Activated T-cell treated with anti-CD3 and anti-CD28 coated beads for 4 hours (primary cell): ENCODE measurements at regions not wholly inside any gene's neighbourhood (a gene's known extent, or its start where the extent isn't known, plus 50 kb on each side); places are given as distances from the start of the nearest gene placed in this dataset.
"Not testable (repeated sequence)": the region's sequence is repeated elsewhere in the genome, so short reads cannot be mapped to it uniquely, and the experiment has no call there.

Source experiments
- DNase-seq: peaks from one replicate; pipeline ENCODE4 v3.0.0-alpha.2; 2020

DNA sequence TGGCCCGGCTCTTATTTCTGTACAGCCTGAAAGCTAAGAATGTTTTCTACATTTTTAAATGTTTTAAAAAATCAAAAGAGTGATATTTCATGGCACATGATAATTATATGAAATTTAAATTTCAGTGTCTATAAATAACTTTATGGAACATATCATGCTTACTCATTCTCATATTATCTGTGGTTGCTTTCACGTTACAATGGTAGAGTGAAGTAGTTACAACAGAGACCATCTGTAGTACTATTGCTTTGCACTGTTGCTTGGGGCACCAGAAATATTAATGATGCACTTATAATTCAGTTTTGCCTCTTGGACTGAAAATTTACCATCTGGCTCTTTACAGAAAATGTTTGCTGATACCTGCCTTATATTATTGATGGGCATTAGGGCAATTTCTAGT is 481.6 kb downstream of the PLPP3 start:
- DNase-seq, result no peak

DNA sequence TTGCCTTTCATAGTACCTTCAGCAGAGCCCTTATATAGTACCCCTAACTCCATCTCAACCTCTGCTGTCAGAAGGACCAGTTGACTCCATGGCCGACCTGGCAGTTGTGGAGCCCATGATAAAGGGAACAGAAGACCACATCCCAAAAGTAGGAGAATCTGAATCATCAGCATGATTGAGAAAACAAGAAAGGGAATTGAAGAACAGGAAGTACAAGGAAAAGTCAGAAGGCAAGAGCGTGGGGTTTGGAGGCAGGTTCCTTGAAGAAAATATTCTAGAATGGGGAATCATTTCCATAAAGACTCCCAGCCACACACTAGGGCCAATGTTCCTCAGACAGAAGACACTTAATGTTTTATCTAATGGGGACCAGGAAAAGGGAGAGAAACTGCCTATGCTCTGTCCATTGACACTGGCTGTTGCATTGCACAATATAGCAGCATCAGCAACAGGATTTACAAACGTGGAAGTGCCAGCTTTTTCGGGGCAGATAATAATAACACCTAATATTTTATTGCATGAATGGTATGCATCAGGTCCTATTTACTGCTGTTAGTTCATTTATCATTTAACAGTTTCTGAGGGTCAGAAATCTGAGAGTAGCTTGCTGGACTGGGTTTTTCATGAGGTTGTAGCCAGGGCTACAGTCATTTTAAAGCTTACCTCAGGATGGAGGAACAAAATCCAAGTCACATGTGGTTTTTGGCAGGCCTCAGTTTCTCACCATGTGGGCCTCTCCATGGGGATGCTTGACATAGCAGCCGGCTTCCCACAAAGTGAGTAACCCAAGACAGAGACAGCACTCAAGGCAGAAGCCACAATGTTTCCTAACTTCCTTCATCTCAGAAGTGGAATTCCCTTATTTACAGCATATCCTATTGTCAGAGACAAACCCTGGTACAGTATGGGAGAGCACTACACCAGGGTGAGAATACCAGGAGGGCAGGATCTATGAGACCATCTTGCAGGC is 483.4 kb downstream of the PLPP3 start:
- DNase-seq, result no peak

DNA sequence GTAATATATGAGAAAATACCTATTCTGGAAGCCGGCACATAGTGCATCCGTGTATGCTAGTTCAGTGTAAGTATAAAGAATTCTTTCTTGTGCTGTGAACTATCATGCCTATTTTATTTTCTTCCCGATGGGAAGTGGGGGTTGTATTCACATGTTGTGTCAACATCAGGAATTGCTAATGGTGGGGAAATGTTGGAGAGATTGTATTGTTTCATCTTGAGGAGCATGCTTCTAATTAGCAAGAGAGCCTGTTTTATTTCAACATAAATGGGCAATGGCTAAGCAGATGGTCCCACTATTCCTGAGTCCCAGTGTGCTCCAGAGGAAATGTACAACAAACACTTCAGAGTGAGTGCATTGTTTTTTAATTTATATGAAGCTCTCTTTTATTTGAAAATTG is 485.2 kb downstream of the PLPP3 start:
- no peak for DNase-seq

DNA sequence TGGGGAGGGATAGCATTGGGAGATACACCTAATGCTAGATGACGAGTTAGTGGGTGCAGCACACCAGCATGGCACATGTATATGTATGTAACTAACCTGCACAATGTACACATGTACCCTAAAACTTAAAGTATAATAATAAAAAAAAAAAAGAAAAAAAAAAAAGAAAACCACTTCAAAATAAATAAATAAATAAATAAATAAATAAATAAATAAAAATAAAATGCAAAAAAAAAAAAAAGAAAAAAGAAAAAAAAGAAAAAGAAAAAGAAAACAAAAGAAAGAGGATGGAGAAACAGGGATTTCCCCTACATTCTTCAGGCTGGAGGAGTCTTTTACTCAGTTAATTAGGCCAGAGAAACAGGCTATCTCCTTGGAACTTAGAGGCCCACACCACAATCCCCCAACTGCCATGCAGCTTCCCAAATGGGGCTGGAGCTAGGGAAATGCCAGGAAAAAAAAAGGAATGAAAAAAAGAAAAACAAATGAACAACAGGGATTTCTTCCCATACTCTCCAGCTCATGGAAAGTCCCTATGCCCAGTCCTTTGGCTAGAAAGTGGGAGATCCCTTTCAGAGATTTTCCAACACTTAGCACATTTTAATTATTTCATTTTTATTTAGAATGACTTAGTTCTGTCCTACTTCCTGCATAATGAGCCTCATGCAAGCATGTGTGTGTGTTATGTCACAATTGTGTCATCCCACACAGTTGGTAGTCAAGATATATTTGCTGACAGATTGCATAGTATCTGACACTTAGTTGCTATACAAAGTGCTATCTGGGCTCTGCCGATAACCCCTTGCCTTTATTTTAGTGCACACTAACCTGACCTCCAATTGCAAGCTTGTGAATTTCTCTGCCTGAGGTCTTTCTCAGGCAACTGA is 486.4 kb downstream of the PLPP3 start:
- no peak for DNase-seq

DNA sequence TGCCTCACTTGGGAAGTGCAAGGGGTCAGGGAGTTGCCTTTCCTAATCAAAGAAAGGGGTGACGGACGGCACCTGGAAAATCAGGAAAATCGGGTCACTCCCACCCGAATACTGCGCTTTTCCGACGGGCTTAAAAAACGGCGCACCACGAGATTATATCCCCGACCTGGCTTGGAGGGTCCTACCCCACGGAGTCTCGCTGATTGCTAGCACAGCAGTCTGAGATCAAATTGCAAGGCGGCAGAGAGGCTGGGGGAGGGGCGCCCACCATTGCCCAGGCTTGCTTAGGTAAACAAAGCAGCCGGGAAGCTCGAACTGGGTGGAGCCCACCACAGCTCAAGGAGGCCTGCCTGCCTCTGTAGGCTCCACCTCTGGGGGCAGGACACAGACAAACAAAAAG is 489.5 kb downstream of the PLPP3 start:
- DNase-seq, result not testable (repeated sequence)

DNA sequence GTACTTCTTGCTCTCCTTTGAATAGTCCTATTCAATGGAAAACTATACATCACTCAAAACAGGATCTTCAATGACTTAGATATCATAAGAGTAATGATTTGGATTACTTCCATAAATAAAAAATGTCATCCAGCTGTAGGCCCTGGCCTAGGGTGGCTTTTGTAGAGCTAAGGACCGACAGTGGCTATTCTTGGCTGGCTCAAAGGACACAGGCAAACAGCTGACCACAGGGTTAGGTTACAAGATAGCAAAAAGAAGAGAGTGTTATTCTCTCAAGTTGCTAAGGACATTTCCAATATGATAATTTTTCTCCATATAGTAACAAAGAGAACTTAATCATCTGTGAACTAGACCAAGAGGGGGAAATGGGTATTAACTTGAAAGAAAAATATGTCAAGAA is 495.1 kb downstream of the PLPP3 start:
- no peak for DNase-seq

DNA sequence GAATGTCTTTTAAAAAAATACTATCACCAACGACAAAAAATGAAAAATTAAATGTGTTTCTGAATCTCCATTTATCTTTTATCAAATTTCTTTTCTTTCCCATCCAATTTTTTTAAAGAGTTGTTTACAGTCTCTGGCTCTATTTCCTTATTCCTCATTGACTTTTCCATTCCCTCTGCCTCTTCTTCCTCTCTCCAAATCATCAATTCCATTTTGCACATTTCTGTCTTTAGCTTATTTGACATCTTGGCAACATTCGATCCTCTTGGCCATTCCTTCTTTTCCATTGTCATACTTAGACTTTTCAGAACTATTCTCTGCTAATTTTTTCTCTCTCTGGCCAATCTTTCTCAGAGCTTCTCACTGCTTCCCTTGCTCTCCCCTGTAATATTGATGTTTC is 497.6 kb downstream of the PLPP3 start:
- no peak for DNase-seq

DNA sequence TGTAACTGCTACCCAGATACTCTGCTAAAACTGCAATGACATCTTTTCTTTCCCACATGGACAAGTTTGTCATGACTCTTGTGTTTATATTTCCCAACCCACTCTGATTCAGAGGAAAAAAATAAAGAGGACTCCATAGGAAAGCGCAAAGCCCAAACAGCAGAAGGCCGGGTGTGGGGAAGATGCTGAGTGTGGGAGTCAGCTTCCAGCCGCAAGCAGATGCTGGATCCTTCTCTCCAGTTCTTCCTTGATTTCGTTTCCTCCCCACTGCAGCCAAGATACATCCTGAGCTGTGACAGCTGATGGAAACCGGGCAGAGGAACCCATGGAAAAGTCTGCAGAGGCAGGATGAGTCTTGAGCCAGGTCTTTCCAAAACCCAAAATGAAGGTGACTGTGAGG is 498.2 kb downstream of the PLPP3 start:
- DNase-seq, result no peak

DNA sequence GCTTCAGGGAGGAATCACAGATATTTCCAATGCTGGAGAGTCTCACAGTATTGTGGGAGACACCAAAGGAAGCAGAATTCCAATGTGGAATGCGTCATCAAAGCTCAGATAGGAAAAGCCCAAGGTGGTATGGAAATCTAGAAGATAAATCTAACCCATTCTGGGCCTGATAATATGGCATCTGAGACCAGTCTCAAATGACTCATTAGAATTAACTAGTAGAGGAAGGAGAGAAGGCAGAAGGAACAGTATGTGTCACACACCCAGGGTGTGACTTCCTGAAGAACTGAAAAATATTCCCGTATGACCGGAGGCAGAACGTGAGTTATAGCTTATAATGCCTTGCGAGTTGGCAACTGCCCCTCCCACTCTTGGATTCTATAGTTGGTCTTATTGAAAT is 499.2 kb downstream of the PLPP3 start:
- DNase-seq, result no peak

DNA sequence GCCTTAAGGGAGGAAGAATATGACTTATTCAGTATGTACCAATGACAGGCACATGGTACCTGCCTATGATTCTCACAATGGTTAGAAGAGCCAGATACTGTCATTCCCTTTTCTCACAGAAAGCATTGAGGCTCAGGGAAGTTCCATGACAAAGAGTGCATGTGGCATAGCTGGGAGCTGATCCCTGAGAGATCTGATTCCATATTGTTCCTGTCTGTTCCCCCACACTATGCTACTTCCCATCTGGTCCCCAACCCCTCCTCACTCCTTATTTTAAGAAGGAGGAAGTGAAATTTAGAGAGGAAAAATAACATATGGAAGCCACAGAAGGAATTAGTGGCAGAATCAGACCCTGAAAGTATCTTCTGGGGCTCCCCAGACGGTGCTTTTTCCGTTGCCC is 500.0 kb downstream of the PLPP3 start:
- DNase-seq, result no peak

DNA sequence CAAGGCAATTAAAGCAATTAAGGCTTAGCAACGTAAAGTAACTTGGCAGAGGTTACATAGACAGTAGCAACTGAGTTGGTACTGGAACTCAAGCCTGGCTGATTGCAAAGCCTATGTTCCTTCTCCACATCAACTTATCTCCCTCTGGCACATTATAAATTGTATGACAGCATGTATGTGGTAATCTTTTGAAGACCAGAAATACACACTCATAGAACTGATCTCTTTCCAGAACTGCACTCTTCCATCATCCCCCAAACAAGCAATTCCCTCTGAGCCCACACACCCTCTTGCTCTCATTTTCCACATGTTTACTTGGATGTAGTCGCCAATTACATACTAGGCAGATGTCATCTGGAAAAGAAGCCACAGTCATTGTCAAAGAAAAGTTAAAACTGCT is 502.2 kb downstream of the PLPP3 start:
- no peak for DNase-seq

DNA sequence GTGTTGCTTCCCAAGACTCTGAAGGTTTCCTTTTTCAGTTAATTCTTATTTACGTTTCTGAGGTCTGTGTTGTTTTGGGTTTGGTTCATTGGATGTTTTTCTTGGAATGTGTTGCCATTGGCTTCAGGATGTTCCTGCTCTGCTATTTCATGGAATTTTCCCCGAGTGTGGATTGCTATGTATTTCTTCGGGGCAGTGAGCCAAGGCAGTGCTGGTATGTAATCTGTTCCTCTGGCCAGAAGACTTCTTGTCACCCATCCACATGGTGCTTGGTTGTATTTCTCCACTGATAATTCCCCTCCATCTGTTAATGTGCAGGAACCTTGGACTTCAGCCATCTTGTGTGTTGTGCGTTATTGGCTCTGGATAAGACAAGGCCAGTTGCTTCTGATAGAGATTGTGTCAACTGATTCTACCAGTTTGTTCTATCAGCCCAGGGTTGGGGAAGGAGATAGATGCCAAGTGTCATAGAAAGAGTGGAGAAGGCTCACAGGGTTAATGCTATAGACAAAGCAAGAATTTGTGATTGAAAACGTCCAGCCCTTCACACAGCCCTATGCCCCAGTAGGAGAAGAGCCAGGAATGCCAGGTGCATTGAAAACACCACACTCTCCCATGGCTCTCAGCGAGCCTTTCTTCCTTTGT is 505.2 kb downstream of the PLPP3 start:
- no peak for DNase-seq

DNA sequence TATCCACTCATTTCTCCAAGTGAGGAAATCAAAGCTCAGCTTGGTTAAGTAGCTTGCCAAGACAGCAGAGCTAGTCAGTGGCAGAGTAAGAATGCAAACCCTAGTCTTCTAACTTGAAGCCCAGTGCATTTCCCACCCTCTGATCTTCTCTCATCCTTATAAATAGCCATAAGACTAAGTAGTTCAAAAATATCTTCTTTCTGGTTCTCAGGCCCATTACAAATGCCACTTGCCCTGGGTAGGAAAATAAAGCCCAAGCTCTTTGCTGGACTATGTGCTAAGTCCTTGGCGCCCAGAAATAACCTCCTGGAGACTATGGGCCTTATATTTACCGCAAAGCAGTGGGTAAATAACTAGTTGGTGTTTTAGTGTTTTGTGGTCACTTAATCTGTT is 505.8 kb downstream of the PLPP3 start:
- no peak for DNase-seq

DNA sequence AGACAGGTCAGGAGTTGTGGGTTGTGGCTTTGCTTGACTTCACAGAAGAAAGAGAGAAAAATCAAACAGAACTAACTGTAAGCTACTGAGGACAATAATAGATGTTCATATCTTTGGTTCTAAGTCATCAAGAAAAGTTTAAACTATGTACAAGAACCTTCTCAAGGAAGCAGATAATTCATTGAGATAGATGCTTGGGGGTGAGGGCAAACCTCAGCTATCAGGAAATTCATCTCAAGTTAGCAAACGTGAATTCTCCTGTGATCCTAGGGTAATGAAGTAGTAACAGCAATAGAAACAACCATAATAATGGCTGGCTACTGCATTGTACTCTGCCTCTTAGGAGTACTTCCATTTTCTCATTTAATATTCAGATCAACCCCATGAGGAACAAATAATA is 506.2 kb downstream of the PLPP3 start:
- no peak for DNase-seq

DNA sequence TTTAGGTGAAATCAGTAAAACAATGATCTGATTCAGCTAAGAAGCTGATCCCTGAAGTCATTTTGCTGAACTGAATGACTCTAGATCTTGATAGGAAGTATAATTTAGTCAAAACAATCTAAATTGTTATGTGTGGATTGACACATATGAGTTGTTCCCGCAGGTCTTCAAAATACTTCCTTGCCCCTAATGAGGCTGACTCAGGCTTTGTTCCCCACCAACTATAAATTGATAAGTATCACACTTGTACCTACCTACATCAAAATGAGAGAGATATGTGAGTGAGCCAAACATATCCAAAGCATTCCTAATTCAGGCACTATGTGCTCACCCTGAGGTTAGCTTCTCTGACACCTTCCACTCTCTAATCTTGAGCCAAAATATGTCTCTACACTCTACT is 507.1 kb downstream of the PLPP3 start:
- DNase-seq, result no peak

DNA sequence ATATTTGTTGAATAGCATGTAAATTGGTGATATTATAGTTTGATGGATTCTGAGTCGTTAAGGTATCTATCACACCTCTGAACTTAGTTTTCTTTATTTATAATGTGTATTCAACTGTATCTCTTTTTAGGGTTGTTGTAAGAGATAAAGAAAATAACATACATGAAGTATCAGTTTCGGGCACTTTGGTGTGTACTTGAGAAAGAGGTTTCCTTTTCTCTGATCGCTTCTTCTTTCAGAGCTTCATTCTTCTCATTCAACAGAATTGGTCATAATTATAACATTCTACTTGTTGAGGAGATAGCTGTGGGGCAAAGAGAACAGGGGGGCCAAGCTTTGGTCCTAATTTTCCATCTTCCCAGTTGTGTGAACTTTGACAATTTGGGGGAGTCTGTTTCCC is 508.0 kb downstream of the PLPP3 start:
- DNase-seq, result no peak

DNA sequence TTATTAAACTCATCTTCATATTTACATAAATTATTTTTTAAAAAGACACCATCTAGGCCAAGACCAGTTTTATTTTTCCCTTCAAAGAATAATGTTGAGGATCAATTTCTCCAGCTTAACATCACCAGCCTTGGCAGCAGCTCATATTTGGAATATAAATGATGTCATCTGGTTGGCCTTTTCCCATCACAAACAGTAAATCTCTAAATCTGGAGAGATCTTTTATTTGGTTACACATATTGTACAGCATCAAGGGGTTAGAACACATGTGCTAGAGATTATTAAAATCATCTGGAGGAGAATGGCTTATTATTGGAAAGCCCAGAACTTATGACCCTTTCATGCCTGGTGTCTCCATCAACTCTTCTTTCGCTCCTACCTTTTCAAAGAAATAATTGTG is 508.8 kb downstream of the PLPP3 start:
- no peak for DNase-seq

DNA sequence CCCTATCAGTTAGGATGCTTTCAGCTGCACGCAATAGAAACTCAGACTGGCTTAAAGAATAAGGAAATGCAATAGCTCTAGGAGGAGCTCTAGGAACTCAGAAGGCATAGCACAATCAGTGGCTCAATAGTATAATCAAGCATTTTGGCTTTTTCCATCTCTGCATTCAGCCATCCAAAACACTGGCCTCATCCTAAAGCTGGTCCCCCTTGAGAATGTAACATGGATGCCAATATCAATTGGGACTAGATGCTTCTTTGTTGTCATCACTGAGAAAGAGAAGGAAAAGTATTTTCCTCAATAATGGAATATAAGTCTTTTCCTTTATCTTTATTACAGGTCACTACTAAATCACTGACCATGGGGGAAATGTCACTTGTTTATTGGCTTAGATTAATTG is 509.5 kb downstream of the PLPP3 start:
- DNase-seq, result no peak

DNA sequence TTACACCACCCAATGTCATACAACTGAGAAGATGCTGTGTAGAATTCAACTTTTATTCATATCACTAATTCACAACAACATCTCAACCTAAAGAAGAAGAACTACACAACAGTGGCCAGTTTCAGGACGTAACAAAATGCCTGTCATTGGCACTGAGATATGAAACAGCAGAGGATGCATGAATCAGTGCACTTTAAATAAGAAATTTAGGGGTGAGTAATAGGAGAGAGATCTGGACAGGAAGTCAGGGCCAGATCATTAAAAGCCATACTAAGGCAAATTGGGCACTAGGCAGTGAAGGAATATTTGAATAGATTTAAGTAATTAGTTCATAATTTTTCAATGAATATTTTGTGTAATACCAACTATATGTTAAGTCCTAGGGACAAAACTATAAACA is 510.5 kb downstream of the PLPP3 start:
- DNase-seq, result no peak

DNA sequence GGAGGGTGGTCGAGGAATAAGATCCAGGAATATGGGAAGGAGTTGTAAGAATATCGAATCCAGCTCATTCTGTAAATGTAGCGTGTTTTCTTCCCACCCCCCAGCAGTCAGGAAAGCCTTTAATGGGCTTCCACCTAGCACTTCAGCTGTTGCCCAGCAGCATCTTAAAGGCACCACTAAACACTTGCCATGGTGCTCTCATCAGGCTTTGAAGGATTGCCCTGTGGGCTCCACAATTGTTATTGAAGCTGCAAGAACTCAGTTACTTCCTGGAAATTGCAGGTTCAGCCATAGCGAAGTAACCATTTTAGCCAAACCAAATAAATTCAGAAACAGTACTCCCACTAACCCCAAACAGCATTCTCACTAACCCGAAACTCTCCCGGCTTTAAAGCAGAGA is 511.2 kb downstream of the PLPP3 start:
- no peak for DNase-seq

DNA sequence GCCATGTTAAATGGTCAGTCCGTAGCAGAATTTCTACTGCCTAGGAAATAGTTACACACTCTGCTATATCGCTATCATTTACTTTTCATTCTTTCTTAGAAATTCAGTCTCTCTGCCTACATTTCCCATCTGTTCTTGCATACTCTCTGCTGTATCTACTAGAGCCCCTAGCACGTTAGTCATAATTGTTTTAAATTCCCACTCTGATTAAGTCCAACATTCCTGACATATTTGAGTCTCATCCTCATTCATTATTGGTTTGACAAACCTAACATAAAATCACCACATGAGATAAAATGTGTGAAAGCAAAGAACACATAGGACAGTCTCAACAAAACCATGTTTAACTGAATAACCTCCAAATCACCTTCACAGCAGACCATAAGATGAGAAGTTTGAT is 513.6 kb downstream of the PLPP3 start:
- no peak for DNase-seq

DNA sequence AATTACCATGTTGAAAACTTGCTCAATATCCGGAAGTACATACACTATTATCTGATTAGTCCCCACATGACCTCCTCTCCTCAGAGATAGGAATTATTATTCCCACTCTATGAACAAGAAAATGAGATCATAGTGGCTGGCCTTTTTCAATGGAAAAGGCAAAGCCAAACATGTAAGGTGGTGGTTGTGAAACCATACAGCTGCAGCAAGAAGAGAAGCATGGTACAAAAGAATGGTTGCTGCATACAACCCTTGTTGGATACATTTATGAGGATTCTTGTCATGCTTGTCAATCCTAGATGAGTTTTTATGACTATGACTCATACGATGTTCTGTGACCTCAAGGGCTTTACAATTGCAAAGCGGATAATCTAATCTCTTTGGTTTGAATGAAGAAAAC is 514.7 kb downstream of the PLPP3 start:
- DNase-seq, result no peak

DNA sequence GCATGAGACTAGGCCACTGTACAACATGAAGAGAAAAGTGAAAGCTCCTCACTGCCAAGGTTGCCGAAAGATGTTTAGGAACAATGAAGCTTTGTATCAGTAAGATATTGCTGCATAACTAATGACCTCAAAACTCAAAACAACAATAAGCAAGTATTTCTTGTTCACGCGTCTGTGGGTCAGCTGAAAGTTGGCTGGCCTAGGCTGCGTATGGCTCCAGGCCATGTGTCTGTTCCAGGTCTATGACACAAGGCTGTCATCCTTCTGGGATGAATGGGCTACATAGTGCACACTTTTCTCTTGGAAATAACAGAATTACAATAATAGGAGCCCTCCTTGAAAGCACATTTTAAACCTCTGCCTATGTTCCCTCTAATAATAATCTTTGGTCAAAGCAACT is 515.9 kb downstream of the PLPP3 start:
- no peak for DNase-seq

DNA sequence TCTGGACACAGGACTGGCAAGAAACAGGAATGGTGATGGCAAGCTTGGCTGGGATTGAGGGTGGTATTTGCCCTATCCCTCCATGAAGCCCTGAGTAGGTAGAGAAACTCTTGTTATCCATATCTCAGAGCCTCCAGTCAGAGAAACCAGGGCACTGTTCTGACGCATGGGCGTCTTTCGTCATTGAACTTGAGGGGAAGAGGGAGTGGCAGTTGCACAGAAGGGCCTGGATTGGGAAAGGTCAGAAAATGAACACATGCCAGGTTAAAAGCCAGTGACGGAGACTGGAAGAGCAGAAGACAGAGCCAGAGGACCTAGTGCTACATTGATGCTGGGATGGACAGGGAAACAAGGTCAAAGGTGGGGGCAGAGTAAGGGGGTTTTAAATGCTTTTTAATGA is 516.7 kb downstream of the PLPP3 start:
- DNase-seq, result no peak
